GM06990 (cell line): ENCODE measurements at regions not wholly inside any gene's neighbourhood (a gene's known extent, or its start where the extent isn't known, plus 50 kb on each side); places are given as distances from the start of the nearest gene placed in this dataset.

Experiments
- DNase-seq: peaks from one replicate; pipeline ENCODE4 v3.0.0-alpha.2; 2011; ENCODE audit not compliant: insufficient read length; ENCODE audit errors: extremely low read depth
- H3K27me3 ChIP-seq: replicated peaks from 2 replicates; pipeline ENCODE4 v1.6.0; 2011; ENCODE audit warnings: low read length; ENCODE audit not compliant: control insufficient read depth, insufficient read depth
- H3K36me3 ChIP-seq: 2 replicates; pipeline ENCODE4 v1.5.1; 2011; ENCODE audit warnings: low read length; ENCODE audit not compliant: control insufficient read depth, insufficient read depth
- H3K4me3 ChIP-seq: replicated peaks from 2 replicates; pipeline ENCODE4 v1.5.1; 2011; ENCODE audit warnings: low read depth, mild to moderate bottlenecking, control low read depth, low read length
- TF ChIP-seq, protein P1 (sequence below): IDR thresholded peaks from 2 replicates; pipeline ENCODE4 v1.5.1; 2011; ENCODE audit warnings: low read length, control low read depth, mild to moderate bottlenecking, inconsistent platforms; ENCODE audit not compliant: insufficient read depth, poor library complexity, severe bottlenecking

DNA sequence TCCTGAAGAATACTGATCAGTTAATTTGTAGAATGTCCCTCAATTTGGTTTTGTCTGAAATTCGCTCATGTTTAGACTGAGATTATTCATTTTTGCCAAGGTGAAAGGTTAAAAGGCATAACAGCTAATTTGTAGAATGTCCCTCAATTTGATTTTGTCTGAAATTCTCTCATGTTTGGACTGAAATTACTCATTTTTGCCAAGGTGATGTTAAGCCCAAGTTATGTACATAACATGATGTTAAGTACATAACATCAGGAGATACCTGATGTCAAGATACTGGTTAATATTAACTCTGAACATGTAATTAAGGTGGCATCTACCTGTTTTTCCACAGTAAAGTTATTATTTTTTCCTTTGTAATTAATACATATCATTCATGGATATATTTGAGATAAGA, 243.4 kb upstream of the PMFBP1 start:
- TF ChIP-seq, protein P1, sequence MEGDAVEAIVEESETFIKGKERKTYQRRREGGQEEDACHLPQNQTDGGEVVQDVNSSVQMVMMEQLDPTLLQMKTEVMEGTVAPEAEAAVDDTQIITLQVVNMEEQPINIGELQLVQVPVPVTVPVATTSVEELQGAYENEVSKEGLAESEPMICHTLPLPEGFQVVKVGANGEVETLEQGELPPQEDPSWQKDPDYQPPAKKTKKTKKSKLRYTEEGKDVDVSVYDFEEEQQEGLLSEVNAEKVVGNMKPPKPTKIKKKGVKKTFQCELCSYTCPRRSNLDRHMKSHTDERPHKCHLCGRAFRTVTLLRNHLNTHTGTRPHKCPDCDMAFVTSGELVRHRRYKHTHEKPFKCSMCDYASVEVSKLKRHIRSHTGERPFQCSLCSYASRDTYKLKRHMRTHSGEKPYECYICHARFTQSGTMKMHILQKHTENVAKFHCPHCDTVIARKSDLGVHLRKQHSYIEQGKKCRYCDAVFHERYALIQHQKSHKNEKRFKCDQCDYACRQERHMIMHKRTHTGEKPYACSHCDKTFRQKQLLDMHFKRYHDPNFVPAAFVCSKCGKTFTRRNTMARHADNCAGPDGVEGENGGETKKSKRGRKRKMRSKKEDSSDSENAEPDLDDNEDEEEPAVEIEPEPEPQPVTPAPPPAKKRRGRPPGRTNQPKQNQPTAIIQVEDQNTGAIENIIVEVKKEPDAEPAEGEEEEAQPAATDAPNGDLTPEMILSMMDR: no peak
- Histone ChIP-seq H3K27me3 (no peaks in the 10 kb centered on the region), H3K36me3 (no peaks in the 10 kb centered on the region), H3K4me3 (no peak overlapping the region)
- DNase-seq: no peak

GRCh38 chr16:72410492-72410891, 238.5 kb upstream of the PMFBP1 start:
- DNase-seq: no peak
- Histone ChIP-seq H3K36me3 (no peaks in the 10 kb centered on the region), H3K4me3 (no peak overlapping the region), H3K27me3 (no peaks in the 10 kb centered on the region)
- TF ChIP-seq, protein P1: no peak

GRCh38 chr16:72409423-72409822, 237.5 kb upstream of the PMFBP1 start:
- DNase-seq: no peak
- Histone ChIP-seq H3K4me3 (no peak overlapping the region), H3K36me3 (no peaks in the 10 kb centered on the region), H3K27me3 (no peaks in the 10 kb centered on the region)
- TF ChIP-seq, protein P1: no peak

DNA sequence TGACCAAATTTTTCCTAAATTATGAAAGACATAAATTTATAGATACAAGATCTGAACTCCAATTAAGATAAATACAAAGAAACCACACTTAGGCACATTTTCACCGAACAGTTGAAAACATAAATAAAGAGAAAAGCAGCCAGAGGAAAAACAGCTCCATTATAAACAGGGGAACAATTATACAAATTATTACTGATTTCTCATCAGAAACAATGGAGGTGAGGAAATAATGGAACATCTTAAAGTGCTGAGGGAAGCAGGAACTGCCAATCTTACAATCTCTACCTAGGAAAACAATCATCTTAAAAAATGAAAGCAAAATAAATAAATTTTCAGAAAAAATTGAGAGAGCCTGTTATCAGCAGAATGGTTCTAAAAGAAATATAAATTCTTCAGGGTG, 234.4 kb upstream of the PMFBP1 start:
- DNase-seq: no peak
- no peaks in the 10 kb centered on the region for H3K27me3 ChIP-seq
- TF ChIP-seq, protein P1: no peak
- no peaks in the 10 kb centered on the region for H3K36me3 ChIP-seq
- no peak overlapping the region for H3K4me3 ChIP-seq

- Histone ChIP-seq H3K27me3 (no peaks in the 10 kb centered on the region), H3K4me3 (no peak overlapping the region), H3K36me3 (no peaks in the 10 kb centered on the region)
- TF ChIP-seq, protein P1: no peak
- no peak for DNase-seq
Measured at GRCh38 chr16:72404299-72404698, 232.3 kb upstream of the PMFBP1 start.

DNA sequence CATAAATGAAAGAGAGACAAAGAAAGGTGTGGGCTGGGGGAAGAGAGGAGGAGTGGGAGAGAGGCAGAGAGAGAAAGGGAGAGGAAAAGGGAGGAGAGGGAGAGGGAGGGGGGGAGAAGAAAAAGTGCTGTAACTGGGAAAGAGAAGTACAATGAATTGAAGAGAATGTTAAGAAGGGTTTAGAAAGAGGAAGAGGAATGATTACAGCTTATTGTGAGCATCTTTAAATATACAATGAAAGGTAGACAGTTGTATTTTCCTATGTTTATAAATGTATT, 229.1 kb upstream of the PMFBP1 start:
- TF ChIP-seq, protein P1: no peak
- H3K4me3 ChIP-seq: no peak overlapping the region
- H3K27me3 ChIP-seq: no peaks in the 10 kb centered on the region
- no peaks in the 10 kb centered on the region for H3K36me3 ChIP-seq
- DNase-seq: no peak
